ENCODE measurements at regions not wholly inside any gene's neighbourhood (a gene's known extent, or its start where the extent isn't known, plus 50 kb on each side); places are given as distances from the start of the nearest gene placed in this dataset.

- no peak for DNase-seq
Observed at GRCh38 chr14:59081720-59082119, 106.7 kb upstream of the DAAM1 start.

- no peak for DNase-seq
Observed at GRCh38 chr14:59085207-59085739, 103.2 kb upstream of the DAAM1 start.

GRCh38 chr14:59086241-59086882 lies 102.1 kb upstream of the DAAM1 start:
- DNase-seq, result no peak

- DNase-seq, result no peak
Observed at GRCh38 chr14:59087240-59087639, 101.2 kb upstream of the DAAM1 start.

GRCh38 chr14:59087711-59088110 lies 100.8 kb upstream of the DAAM1 start:
- no peak for DNase-seq

- DNase-seq, result no peak
Observed at GRCh38 chr14:59090572-59090971, 97.9 kb upstream of the DAAM1 start.

GRCh38 chr14:59091404-59091803 lies 97.1 kb upstream of the DAAM1 start:
- no peak for DNase-seq

- DNase-seq, result no peak
Observed at GRCh38 chr14:59091976-59092375, 96.5 kb upstream of the DAAM1 start.

GRCh38 chr14:59093902-59094301 lies 94.6 kb upstream of the DAAM1 start:
- DNase-seq, result no peak

- no peak for DNase-seq
Observed at GRCh38 chr14:59096303-59096702, 92.2 kb upstream of the DAAM1 start.

- DNase-seq, result no peak
Observed at GRCh38 chr14:59097681-59098080, 90.8 kb upstream of the DAAM1 start.

GRCh38 chr14:59098377-59098776 lies 90.1 kb upstream of the DAAM1 start:
- DNase-seq, result no peak

GRCh38 chr14:59100205-59100604 lies 88.3 kb upstream of the DAAM1 start:
- DNase-seq, result no peak

- DNase-seq, result no peak
Observed at GRCh38 chr14:59101476-59101875, 87.0 kb upstream of the DAAM1 start.

- DNase-seq, result no peak
Observed at GRCh38 chr14:59103396-59103795, 85.1 kb upstream of the DAAM1 start.

GRCh38 chr14:59107819-59108218 lies 80.6 kb upstream of the DAAM1 start:
- DNase-seq, result peak; percentile 53

GRCh38 chr14:59116984-59117415 lies 71.5 kb upstream of the DAAM1 start:
- DNase-seq, result no peak

- no peak for DNase-seq
Observed at GRCh38 chr14:59117754-59118528, 70.5 kb upstream of the DAAM1 start.

GRCh38 chr14:59120921-59121320 lies 67.5 kb upstream of the DAAM1 start:
- no peak for DNase-seq

GRCh38 chr14:59123531-59123930 lies 64.9 kb upstream of the DAAM1 start:
- DNase-seq, result no peak

GRCh38 chr14:59123975-59124374 lies 64.5 kb upstream of the DAAM1 start:
- DNase-seq, result peak; percentile 17

- DNase-seq, result no peak
Observed at GRCh38 chr14:59125156-59125555, 63.3 kb upstream of the DAAM1 start.

- peak; percentile 43 for DNase-seq
Observed at GRCh38 chr14:59126714-59127436, 61.6 kb upstream of the DAAM1 start.

- DNase-seq, result no peak
Observed at GRCh38 chr14:59127437-59127732, 61.1 kb upstream of the DAAM1 start.
